Sigmoid colon (tissue), 6 donors: ENCODE measurements at regions not wholly inside any gene's neighbourhood (a gene's known extent, or its start where the extent isn't known, plus 50 kb on each side); places are given as distances from the start of the nearest gene placed in this dataset.
"Not testable (repeated sequence)": the region's sequence is repeated elsewhere in the genome, so short reads cannot be mapped to it uniquely, and the experiment has no call there.

Source experiments
- DNase-seq: peaks from one replicate; pipeline ENCODE4 v3.0.0-alpha.2; 2019
- H3K27ac ChIP-seq, 4 donors: fragments of 200-600 bp; sonication (generic); one replicate each; pipeline ENCODE4 v1.5.1; 2016 to 2019; ENCODE audit warnings: mild to moderate bottlenecking in 1 of 4
- H3K27me3 ChIP-seq, 3 donors: fragments of 200-600 bp; sonication (generic); one replicate each; pipeline ENCODE4 v1.5.1; 2019; ENCODE audit warnings: mild to moderate bottlenecking in 1 of 3
- H3K36me3 ChIP-seq, 4 donors: fragments of 200-600 bp; sonication (generic); one replicate each; pipeline ENCODE4 v1.5.1; 2016 to 2019
- H3K4me1 ChIP-seq, 4 donors: fragments of 200-600 bp; sonication (generic); one replicate each; pipeline ENCODE4 v1.5.1; 2017 to 2019
- H3K4me3 ChIP-seq, 4 donors: fragments of 200-600 bp; sonication (generic); one replicate each; pipeline ENCODE4 v1.5.1; 2017 to 2019; ENCODE audit warnings: mild to moderate bottlenecking in 2 of 4, moderate library complexity in 1 of 4
- H3K9me3 ChIP-seq, 4 donors: fragments of 200-600 bp in 3 of 4; sonication (generic) in 3 of 4; one replicate each; pipeline versions ENCODE4 v1.5.1 to v1.6.1; 2013 to 2019
- CTCF ChIP-seq, 4 experiments: fragments of 450-650 bp in 3 of 4; fragments of 200-600 bp in 1 of 4; IDR thresholded peaks; one replicate each; pipeline ENCODE4 v1.5.1; 2016 to 2019; ENCODE audit warnings: antibody characterized with exemption in 4 of 4, mild to moderate bottlenecking in 3 of 4, moderate library complexity in 2 of 4
- EP300 ChIP-seq, 4 donors: sonication (generic); formaldehyde crosslinking; IDR thresholded peaks; one replicate each; pipeline ENCODE4 v1.6.1; 2017; ENCODE audit warnings: antibody characterized with exemption in 4 of 4
- POLR2A ChIP-seq, 2 donors: fragments of 450-650 bp; IDR thresholded peaks; one replicate each; pipeline ENCODE4 v1.6.1; 2016; ENCODE audit warnings: antibody characterized with exemption in 2 of 2, mild to moderate bottlenecking in 2 of 2, moderate library complexity in 2 of 2
- POLR2AphosphoS5 ChIP-seq, 4 donors: sonication (generic); formaldehyde crosslinking; IDR thresholded peaks; one replicate each; pipeline ENCODE4 v1.6.1; 2017; ENCODE audit warnings: antibody characterized with exemption in 4 of 4
- WGBS, 2 donors: extraction: QIAGEN DNeasy Blood & Tissue Kit; methylation state at CpG; one replicate each; pipeline ENCODE4 v1.1.7; 2013; 5-methylcytosine and 5-hydroxymethylcytosine counted together
- intact Hi-C: fragments of 100-400 bp; cut with DNase I; formaldehyde crosslinking; loops from one replicate; pipeline ENCODE4 v1.15.1; 2023
- donor health status: healthy with polysubstance abuse.
- donor health status: healthy.

- Histone ChIP-seq H3K27me3 (no peaks in the 10 kb centered on the region), H3K4me1 (no peaks in the 10 kb centered on the region), H3K27ac (no peak overlapping the region), H3K36me3 (no peaks in the 10 kb centered on the region), H3K9me3 (no peaks in the 10 kb centered on the region), H3K4me3 (no peak overlapping the region)
- intact Hi-C loops, result no loop called here
- WGBS, 2 donors, result 34 to 52% methylated on average over 3 of the region's 3 CpGs
- TF ChIP-seq POLR2A (IDR thresholded peaks at IDR 0.05), result no peak
- TF ChIP-seq POLR2AphosphoS5 (IDR thresholded peaks at IDR 0.05), result no peak
- no peak for TF ChIP-seq CTCF (IDR thresholded peaks at IDR 0.05)
- no peak for TF ChIP-seq EP300 (IDR thresholded peaks at IDR 0.05)
- no peak for DNase-seq
Observed at GRCh38 chr5:163339148-163339547, 98.2 kb upstream of the CCNG1 start.

- not testable (repeated sequence) for H3K27me3 ChIP-seq, H3K9me3 ChIP-seq, DNase-seq, H3K36me3 ChIP-seq, H3K4me3 ChIP-seq, H3K4me1 ChIP-seq, H3K27ac ChIP-seq
- WGBS, 2 donors, result 50 to 66% methylated on average over 6 of the region's 6 CpGs
- intact Hi-C loops, result loop anchor here (10.0 kb wide), 2 partner anchors 1376 to 1486 kb away; no protein-coding TSS in a partner anchor
Observed at GRCh38 chr5:163340378-163340777, 97.0 kb upstream of the CCNG1 start.

- no peak overlapping the region for H3K27ac ChIP-seq
- H3K9me3 ChIP-seq, result no peaks in the 10 kb centered on the region
- TF ChIP-seq CTCF (IDR thresholded peaks at IDR 0.05) (no peak), EP300 (IDR thresholded peaks at IDR 0.05) (no peak), POLR2A (IDR thresholded peaks at IDR 0.05) (no peak), POLR2AphosphoS5 (IDR thresholded peaks at IDR 0.05) (no peak)
- DNase-seq, result no peak
- WGBS, 2 donors, result 75 to 81% methylated on average over 2 of the region's 2 CpGs
- no peaks in the 10 kb centered on the region for H3K4me1 ChIP-seq
- no peak overlapping the region for H3K4me3 ChIP-seq
- no peaks in the 10 kb centered on the region for H3K27me3 ChIP-seq
- intact Hi-C loops, result loop anchor here (10.0 kb wide), 2 partner anchors 1378 to 1488 kb away; no protein-coding TSS in a partner anchor
- H3K36me3 ChIP-seq, result no peaks in the 10 kb centered on the region
Observed at GRCh38 chr5:163342306-163342705, 95.1 kb upstream of the CCNG1 start.

- intact Hi-C loops, result loop anchor here (5.0 to 10.0 kb wide), 3 partner anchors 1380 to 1798 kb away; partner anchors contain the start of gene GABRB2
- 36 to 63% methylated on average over 3 of the region's 3 CpGs for WGBS, 2 donors
- Histone ChIP-seq H3K9me3 (no peaks in the 10 kb centered on the region), H3K27me3 (no peaks in the 10 kb centered on the region), H3K36me3 (no peaks in the 10 kb centered on the region), H3K4me1 (no peaks in the 10 kb centered on the region), H3K4me3 (no peak overlapping the region), H3K27ac (no peak overlapping the region)
- no peak for DNase-seq
- TF ChIP-seq POLR2A (IDR thresholded peaks at IDR 0.05) (no peak), CTCF (IDR thresholded peaks at IDR 0.05) (no peak), EP300 (IDR thresholded peaks at IDR 0.05) (no peak), POLR2AphosphoS5 (IDR thresholded peaks at IDR 0.05) (no peak)
Observed at GRCh38 chr5:163345216-163345615, 92.2 kb upstream of the CCNG1 start.

GRCh38 chr5:163347671-163348070 lies 89.7 kb upstream of the CCNG1 start:
- intact Hi-C loops, result loop anchor here (5.0 to 10.0 kb wide), 3 partner anchors 1383 to 1800 kb away; partner anchors contain the start of gene GABRB2
- 0% methylated on average over 2 of the region's 2 CpGs for WGBS, 2 donors
- Histone ChIP-seq H3K4me3 (no peak overlapping the region), H3K36me3 (no peaks in the 10 kb centered on the region), H3K4me1 (no peaks in the 10 kb centered on the region), H3K9me3 (no peaks in the 10 kb centered on the region), H3K27ac (no peak overlapping the region), H3K27me3 (no peaks in the 10 kb centered on the region)
- TF ChIP-seq EP300 (IDR thresholded peaks at IDR 0.05), result no peak
- TF ChIP-seq POLR2A (IDR thresholded peaks at IDR 0.05), result no peak
- TF ChIP-seq CTCF (IDR thresholded peaks at IDR 0.05), result peak in 3 of 4 experiments; percentile 45 to 72 (median 58)
- TF ChIP-seq POLR2AphosphoS5 (IDR thresholded peaks at IDR 0.05), result no peak
- DNase-seq, result no peak
